ENCODE measurements at regions not wholly inside any gene's neighbourhood (a gene's known extent, or its start where the extent isn't known, plus 50 kb on each side); places are given as distances from the start of the nearest gene placed in this dataset.

DNA sequence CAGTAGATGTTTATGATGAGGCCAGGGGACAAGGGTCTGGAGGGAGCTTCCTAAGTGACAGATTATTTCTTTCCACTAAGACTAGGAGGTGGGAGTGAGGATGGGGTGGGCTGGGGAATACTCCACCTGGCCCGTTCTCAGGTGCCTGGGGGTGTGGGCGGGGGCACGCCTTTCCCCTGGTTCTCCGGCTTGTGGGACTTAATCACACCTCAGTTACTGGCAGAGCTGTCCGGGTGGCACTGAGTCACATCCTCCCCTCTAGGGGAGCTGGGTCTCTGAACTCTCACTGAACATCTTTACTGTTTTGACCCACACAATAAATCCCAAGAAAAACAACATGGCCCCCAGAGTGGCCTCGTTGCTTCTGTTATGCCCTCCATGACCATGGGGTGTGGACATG is 332.8 kb downstream of the MAF start:
- Histone ChIP-seq H3K9me3 (replicated peaks in 1 of 3) (no peaks in the 10 kb centered on the region), H3K4me1 (replicated peaks in 1 of 2) (no peaks in the 10 kb centered on the region), H3K4me3 (no peak overlapping the region), H3K36me3 (replicated peaks in 1 of 2) (no peaks in the 10 kb centered on the region), H3K27ac (no peak overlapping the region), H3K27me3 (no peaks in the 10 kb centered on the region)
- peak in 1 of 7 donors; percentile 33 for DNase-seq
- intact Hi-C loops (cut with DNase I): no loop called here
- TF ChIP-seq POLR2A (IDR thresholded peaks at IDR 0.05): no peak
- TF ChIP-seq, protein P1, sequence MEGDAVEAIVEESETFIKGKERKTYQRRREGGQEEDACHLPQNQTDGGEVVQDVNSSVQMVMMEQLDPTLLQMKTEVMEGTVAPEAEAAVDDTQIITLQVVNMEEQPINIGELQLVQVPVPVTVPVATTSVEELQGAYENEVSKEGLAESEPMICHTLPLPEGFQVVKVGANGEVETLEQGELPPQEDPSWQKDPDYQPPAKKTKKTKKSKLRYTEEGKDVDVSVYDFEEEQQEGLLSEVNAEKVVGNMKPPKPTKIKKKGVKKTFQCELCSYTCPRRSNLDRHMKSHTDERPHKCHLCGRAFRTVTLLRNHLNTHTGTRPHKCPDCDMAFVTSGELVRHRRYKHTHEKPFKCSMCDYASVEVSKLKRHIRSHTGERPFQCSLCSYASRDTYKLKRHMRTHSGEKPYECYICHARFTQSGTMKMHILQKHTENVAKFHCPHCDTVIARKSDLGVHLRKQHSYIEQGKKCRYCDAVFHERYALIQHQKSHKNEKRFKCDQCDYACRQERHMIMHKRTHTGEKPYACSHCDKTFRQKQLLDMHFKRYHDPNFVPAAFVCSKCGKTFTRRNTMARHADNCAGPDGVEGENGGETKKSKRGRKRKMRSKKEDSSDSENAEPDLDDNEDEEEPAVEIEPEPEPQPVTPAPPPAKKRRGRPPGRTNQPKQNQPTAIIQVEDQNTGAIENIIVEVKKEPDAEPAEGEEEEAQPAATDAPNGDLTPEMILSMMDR (IDR thresholded peaks at IDR 0.05): no peak
- 62 to 82% (median 77%) methylated on average over 2 to 6 of the region's 6 CpGs for WGBS, 4 donors

DNA sequence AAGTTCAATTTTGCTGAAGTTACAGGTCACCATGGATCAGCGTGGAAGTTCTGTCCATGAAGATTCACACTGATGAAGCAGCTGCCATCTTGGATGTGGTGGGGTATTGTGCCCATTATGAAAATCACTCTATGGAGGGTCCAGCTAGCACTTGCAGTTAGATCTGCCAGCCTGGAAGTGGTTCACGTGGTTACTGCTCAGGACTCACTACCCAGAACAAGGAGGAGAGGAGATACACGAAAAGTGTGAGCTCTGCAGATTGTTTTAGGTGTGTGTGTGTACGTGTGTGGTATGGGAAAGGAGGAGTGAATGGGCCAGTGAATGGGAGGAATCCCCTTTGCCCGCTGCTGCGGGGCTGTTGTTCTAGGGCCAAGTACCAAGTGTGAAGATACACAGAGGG is 333.4 kb downstream of the MAF start:
- TF ChIP-seq, protein P1 (IDR thresholded peaks at IDR 0.05): no peak
- TF ChIP-seq POLR2A (IDR thresholded peaks at IDR 0.05): no peak
- no peaks in the 10 kb centered on the region for H3K36me3 ChIP-seq (replicated peaks in 1 of 2)
- peak in 1 of 7 donors; percentile 25 for DNase-seq
- intact Hi-C loops (cut with DNase I): no loop called here
- no peak overlapping the region for H3K27ac ChIP-seq
- WGBS, 4 donors: 85 to 94% (median 89%) methylated on average over 6 of the region's 6 CpGs
- no peaks in the 10 kb centered on the region for H3K4me1 ChIP-seq (replicated peaks in 1 of 2)
- no peaks in the 10 kb centered on the region for H3K27me3 ChIP-seq
- H3K9me3 ChIP-seq (replicated peaks in 1 of 3): no peaks in the 10 kb centered on the region
- no peak overlapping the region for H3K4me3 ChIP-seq

DNA sequence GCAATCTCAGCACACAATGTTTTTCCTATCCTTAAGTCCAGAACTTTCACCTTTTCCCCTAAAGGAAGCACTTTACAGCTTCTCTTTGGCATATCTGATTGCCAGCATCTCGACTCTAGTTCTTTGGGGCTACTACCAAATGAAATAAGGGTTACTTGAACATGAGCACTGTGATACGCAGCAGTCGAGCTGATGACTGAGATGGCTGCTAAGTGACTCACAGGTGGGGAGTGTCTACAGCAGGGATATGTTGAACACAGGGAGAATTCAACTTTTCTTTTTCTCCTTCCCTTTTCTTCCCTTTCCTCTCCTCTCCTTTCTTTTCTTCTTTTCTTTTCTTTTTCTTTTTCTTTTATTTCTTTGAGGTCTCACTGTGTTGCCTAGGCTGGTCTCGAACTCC is 334.8 kb downstream of the MAF start:
- intact Hi-C loops (cut with DNase I): no loop called here
- no peak for DNase-seq
- H3K4me3 ChIP-seq: no peak overlapping the region
- no peaks in the 10 kb centered on the region for H3K9me3 ChIP-seq (replicated peaks in 1 of 3)
- no peaks in the 10 kb centered on the region for H3K36me3 ChIP-seq (replicated peaks in 1 of 2)
- no peak overlapping the region for H3K27ac ChIP-seq
- no peak for TF ChIP-seq POLR2A (IDR thresholded peaks at IDR 0.05)
- TF ChIP-seq, protein P1 (IDR thresholded peaks at IDR 0.05): no peak
- H3K4me1 ChIP-seq (replicated peaks in 1 of 2): no peaks in the 10 kb centered on the region
- WGBS, 4 donors: 75 to 84% (median 77%) methylated on average over 4 of the region's 4 CpGs
- no peaks in the 10 kb centered on the region for H3K27me3 ChIP-seq

DNA sequence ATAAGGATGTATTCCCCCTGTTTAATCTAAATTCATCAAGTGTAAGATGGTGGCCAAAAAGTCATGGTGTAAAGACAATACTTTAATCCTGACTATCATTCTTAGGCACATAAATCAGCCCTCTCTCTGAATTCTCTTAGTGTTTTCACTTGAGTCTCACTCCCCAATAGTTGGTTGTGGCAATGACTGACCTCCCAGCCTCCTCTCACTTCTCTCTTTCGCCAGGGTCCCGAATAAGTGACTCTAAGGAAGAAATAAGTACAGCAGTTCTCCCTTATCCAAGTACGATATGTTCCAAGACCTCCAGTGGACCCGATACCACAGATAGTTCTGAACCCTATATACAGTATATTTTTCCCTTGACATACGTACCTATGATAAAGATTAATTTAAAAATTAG is 335.3 kb downstream of the MAF start:
- WGBS, 4 donors: 61 to 78% (median 67%) methylated on average over 5 of the region's 5 CpGs
- TF ChIP-seq POLR2A (IDR thresholded peaks at IDR 0.05): no peak
- TF ChIP-seq, protein P1 (IDR thresholded peaks at IDR 0.05): no peak

More for the DNA sequence above, 335.3 kb downstream of the MAF start:
- Histone ChIP-seq H3K9me3 (replicated peaks in 1 of 3) (no peaks in the 10 kb centered on the region), H3K27me3 (no peaks in the 10 kb centered on the region), H3K4me3 (no peak overlapping the region), H3K27ac (no peak overlapping the region), H3K4me1 (replicated peaks in 1 of 2) (no peaks in the 10 kb centered on the region), H3K36me3 (replicated peaks in 1 of 2) (no peaks in the 10 kb centered on the region)
- intact Hi-C loops (cut with DNase I): no loop called here
- no peak for DNase-seq

All from adrenal gland (tissue), 9 donors.